NCI-H1092 (cell line): ENCODE measurements at regions not wholly inside any gene's neighbourhood (a gene's known extent, or its start where the extent isn't known, plus 50 kb on each side); places are given as distances from the start of the nearest gene placed in this dataset.
"Not testable (repeated sequence)": the region's sequence is repeated elsewhere in the genome, so short reads cannot be mapped to it uniquely, and the experiment has no call there.

Experiments used
- DNase-seq: peaks from one replicate; lab custom pipeline; 2025; lab: John Stamatoyannopoulos, UW

DNA sequence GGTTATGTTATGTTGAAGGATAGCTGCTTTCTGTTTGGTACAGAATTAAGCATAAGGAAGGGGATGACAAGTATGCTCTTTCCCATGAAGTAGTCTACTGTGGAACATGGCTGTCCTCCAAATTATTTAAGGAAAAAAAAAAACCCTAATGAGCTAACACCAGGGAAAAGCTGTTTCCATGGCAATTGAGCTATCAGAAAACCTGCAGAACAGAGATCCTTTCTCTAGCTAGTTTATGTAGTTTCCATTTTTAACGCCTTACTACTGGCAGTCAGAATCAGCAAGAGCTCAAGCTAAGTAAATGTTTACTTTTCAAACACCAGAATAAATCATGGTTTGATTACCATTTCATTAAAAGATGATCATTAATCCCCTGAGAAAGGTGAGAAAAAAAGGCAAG lies 287.4 kb upstream of the TARS1 start:
- DNase-seq, result no peak

DNA sequence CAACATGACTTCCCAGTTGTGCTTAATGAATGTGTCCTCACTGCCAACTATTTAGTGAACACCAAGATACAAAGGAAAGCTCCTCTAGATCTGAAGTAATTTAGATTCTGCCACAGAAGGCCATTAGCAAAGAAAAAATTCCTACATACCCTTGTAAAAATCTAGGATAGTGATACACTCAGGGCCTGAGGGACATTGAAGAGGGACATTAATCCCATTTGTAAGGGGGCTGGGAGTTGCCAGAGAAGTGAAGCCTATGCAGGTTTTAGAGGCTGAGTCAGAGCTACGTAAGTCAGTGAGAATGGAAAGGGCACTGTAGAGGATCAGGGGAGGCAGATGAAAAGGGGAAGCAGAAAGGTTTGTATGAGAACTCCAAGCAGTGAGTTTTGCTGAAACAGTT lies 286.9 kb upstream of the TARS1 start:
- no peak for DNase-seq

DNA sequence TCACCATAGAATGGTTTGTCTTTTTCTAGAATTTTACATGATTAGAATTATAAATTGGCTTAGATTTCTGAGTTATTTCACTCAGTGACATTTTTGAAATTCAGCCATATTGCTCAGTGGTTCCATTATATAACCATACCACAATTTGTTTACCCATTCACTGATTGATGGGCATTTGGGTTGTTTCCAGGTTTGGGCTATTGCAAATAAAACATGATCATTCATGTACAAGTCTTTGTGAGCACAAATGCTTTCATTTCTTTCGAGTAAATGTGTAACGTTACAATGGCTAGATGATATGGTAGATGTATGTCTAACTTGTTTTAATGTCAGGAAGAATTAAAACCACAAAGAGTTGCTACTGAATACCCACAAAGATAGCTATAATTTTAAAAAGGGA lies 279.9 kb upstream of the TARS1 start:
- no peak for DNase-seq

DNA sequence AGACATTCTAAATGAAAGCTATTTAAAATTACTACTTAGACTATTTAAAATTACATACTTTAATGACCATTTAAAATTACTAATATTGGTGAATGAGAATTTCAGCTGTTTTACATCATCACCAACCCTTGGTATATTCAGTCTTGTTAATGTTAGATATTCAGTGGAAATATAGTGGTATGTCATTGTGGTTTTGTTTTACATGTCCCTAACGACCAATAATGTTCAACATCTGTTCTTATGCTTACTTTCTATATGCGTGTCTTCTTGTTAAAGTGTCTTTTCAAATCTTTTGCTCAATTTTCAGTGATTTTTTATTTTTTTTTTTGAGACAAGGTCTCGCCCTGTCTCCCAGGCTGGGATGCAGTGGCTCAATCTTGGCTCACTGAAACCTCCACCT lies 279.3 kb upstream of the TARS1 start:
- no peak for DNase-seq

DNA sequence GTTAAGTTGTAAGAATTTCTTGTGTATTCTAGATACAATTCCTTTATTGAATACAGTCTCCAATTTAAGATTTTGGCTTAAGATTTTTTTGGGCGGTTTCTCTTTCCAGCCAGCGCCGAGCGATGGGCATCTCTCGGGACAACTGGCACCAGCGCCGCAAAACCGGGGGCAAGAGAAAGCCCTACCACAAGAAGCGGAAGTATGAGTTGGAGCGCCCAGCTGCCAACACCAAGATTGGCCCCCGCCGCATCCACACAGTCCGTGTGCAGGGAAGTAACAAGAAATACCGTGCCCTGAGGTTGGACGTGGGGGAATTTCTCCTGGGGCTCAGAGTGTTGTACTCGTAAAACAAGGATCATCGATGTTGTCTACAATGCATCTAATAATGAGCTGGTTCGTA lies 278.7 kb upstream of the TARS1 start:
- no peak for DNase-seq

DNA sequence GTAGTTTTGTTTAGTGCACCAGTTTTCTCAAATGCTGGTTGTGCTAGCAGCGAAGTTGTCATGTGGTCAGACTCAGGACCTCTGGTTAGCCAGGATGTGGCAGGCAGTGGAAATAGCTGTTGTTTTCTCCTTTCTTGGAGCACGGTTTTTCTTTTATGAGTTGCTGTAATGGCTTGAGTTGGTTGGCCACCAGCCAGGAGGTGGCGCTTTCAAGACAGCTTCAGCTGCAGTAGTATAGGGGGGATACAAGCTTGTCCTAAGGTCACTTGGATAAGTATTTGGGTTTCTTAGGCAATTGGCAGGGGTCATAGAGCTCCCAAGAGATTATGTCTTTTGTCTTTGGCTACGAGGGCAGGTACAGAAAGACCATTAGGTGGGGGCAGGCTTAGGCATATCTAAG lies 274.2 kb upstream of the TARS1 start:
- DNase-seq, result no peak

DNA sequence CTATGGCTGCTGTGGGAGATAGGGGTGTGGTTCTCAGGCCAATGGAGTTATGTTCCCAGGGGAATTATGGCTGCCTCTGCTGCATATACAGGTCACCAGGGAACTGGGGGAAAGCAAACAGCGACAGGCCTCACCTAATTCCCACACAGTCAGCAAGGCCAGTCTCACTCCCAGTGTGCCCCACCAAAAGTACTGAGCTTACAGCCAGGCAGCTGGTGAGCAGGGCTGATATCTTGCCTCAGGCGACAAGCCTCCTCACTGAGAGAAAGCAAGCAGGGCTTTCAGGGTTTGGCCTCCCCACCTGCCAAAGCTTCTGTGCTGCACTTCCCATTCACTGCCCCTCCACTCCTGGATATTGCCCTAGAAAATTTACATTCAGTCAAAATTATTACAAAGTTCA lies 273.8 kb upstream of the TARS1 start:
- no peak for DNase-seq

DNA sequence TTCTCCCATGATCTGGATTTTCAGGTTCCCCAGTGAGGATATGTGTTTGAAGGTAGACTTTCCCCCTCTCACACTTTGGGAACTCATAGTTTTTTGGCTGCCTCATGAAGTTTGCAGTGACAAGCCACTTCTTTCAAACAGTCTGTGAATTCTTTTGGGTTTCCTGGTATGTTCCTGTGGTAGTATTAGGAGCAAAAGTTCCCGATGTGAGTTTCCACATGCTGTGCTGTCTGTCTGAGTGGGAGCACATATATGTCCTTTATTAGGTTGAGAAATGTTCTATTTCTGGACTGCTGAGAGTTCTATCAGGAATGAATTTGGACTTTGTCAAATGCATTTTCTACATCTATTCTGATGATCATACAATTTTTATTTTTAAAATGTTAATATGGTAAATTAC lies 273.2 kb upstream of the TARS1 start:
- DNase-seq, result no peak

DNA sequence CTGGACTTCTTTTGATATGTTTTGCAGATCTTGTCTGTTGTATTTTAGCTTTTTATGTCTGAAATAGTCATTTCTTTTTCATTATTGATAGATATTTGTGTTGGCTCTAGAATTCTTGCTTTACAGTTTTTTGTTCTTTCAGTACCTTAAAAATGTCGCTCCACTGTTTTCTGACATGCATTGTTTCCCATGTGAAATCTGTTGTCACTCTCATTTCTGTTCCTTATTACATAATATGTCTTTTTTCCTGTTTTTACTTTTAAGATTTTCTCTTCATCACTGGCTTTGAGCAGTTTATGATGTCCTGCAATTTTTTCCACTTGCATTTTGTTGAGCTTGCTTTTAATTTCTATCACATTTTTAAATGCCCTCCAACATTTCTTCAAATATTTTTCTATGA lies 270.4 kb upstream of the TARS1 start:
- no peak for DNase-seq

DNA sequence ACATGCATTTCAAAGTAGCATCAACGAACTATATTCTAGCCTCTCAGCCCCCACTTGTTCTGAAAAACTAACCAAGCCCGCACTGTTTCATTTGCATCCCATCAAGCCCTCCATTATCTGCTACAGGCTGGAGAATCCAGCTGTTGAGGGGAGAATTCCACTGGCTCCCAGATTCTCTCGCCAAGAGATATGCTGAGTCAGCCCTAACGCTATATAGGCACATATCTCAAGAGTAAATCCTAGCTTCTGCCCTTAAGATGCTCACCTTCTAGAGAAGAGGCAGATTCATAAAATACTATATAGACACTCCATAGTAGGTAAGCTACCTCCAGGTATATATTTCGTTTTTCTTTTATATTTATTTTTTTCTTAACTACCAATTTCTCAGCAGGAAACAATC lies 266.4 kb upstream of the TARS1 start:
- no peak for DNase-seq

DNA sequence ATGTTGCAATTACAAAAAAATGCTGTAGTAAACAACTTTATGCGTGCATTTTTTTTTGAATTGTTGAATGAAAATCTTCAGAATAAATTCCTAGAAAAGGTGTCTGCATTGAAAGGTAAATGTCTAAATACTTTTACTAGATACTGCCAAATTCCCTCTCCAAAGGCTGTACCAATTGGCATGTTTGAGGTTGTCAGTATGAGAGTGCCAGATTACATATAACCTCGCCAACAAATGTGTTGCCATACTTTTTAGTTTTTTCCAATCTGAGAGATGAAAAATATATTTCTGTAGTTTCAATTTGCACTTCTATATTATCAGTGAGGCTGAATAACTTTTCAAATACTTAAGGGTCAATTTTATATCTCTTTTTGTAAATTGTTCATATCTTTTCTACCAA lies 261.5 kb upstream of the TARS1 start:
- DNase-seq, result no peak

DNA sequence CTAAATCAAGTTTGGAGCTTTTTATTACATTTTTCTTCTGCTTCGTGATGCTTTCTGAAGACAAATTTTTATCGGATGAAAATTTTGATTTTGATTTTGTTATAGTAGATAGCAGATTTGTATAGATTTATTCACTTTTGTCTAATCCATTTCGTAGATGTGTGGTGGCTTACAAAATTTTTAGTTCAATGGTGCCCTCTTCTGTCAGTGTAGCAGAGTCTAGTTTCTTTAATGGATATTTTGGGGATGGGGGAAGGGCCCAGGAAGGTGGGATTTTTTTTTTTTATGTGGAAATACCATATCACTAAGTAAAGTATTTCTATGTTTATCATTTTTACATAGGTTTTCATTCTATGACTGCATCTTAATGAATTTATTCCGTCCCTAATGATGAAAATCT lies 259.9 kb upstream of the TARS1 start:
- no peak for DNase-seq

DNA sequence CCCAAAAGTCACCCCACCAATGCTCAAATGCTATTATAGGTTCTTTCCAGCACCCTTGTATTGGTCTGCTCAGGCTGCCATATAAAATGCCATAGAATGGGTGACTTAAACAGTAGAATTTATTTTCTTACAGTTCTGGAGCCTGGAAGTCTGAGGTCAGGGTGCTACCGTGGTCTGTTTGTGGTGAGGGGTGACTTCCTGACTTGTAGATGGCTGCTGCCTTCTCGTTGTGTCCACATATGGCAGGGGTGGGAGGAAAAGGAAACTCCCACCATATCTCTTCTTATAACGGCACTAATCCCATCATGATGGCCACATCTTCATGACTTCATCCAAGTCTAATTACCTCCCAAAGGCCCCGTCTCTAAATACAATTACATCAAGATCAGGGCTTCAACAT lies 257.8 kb upstream of the TARS1 start:
- DNase-seq, result no peak

DNA sequence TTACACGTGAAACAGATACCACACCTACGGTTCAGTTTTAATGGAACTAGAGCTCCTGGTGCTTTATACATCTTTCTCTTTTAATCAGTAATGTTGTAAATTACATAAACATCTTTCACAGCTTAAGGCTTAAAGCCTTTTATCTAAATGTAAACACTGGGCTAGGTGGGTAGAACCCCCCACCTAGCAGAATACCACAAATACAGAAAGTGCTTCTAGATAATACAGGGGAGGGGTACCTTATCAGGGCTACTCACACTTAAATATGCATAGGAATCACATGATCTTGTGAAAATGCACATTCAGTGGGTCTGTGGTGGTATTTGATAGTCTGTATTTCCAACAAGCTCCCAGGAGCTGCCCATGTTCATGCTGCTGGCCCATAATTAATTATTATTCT lies 256.4 kb upstream of the TARS1 start:
- DNase-seq, result no peak

DNA sequence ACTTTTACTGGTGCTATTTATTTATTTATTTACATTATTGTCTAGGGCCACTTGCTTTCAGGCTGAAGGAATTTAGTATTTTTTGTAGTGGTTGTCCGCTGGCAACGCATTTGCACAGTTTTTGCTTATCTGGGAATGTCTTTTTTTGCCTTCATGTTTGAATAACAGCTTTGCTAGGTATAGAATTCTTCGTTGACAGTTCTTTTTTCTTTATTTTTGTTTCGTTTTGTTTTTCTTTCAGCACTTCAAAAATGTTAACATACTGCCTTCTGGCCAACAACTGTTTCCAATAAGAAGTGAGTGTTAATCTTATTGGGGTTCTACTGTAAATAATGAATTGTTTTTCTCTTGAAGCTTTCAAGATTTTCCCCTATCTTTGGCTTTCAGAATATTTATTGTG lies 252.7 kb upstream of the TARS1 start:
- DNase-seq, result no peak

DNA sequence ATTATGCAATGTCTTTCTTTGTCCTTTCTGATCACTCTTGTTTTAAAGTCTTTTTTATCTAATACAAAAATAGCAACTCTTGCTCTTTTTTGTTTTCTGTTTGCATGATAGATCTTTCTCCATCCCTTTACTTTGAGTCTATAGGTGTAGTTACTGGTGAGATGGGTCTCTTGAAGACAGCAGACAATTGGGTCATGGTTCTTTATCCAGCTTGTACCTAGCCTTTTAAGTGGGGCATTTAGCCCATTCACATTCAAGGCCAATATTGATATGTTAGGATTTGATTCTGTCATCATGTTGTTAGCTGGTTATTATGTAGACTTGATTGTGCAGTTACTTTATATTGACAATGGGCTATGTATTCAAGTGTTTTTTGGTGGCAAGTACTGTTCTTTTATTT lies 245.9 kb upstream of the TARS1 start:
- DNase-seq, result no peak

DNA sequence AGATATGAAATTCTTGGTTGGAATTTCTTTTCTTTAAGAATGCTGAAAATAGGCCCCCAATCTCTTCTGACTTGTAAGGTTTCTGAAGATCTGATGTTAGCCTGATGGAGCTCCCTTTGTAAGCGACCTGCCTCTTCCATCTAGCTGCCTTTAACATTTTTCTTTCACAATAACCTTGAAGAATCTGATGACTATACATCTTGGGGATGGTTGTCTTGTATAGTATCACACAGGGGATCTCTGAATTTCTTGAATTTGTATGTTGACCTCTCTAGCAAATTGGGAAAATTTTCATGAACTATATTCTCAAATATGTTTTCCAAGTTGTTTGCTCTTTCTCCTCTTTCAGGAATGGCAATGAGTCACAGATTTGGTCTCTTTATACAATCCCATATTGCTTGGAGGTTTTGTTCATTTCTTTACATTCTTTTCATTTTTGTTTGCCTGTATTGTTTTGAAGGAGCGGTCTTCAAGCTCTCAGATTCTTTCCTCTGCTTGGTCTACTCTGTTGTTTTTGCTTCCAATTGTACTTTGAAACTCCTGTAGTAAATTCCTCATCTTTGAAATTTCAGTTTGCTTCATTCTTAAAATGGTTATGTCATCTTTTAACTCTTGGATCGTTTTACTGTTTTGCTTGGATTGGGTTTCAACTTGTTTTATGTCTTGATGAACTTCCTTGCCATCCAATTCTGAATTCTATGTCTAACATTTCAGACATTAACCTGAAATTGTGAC lies 245.2 kb upstream of the TARS1 start:
- no peak for DNase-seq

DNA sequence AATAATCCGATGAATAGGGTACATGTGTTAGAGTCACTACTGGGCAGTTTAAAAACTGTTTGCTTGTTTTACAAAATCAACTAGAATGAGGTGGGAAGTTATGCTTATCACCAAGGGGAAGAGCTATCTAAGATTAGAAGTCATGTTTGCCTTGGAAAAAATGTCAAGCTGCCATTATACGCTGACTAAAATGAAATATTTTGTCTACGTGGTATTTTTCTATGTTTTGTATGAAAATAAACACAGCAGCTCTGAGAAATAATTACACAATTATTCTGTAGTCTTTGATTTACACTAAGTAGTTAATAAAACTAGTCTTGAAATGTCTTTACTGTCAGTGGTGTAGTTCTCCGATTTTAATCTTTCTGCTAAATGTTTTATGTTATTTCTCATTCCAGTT lies 241.9 kb upstream of the TARS1 start:
- no peak for DNase-seq

DNA sequence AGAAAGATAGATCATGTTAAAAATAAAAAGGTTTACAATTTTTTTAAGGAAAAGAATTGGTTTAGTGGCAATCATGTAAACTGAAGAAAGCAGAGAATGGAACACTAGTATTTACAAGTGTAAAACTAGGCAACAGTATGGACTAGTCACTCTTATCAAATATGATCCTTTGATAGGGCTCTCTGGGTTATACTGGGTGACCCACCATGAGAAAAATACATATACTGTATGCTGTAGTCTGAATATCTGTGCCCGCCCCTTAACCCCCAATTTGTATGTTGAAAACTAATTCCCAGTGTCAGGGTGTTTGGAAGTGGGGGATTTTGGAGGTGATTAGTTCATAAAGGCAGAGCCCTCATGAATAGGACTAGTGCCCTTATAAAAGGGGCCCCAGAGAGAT lies 236.8 kb upstream of the TARS1 start:
- DNase-seq, result no peak

DNA sequence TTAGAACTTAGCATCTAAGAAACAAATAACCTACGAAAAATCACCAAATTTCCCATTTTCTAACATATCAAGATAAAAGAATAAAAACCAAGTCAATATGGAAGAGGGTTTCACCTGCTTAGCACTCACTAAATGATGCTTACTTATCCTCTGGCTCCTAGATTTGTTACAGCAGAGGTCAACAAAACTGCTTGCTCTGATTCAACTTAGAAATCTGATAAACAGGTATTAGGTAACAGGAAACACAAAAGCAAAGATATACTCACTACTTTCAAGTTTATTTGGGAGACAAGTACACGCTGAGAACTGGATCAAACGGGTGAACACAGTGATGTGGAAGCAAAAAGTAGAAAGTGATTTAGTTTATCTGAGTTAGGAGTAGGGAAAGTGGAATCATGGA lies 235.7 kb upstream of the TARS1 start:
- DNase-seq, result no peak

DNA sequence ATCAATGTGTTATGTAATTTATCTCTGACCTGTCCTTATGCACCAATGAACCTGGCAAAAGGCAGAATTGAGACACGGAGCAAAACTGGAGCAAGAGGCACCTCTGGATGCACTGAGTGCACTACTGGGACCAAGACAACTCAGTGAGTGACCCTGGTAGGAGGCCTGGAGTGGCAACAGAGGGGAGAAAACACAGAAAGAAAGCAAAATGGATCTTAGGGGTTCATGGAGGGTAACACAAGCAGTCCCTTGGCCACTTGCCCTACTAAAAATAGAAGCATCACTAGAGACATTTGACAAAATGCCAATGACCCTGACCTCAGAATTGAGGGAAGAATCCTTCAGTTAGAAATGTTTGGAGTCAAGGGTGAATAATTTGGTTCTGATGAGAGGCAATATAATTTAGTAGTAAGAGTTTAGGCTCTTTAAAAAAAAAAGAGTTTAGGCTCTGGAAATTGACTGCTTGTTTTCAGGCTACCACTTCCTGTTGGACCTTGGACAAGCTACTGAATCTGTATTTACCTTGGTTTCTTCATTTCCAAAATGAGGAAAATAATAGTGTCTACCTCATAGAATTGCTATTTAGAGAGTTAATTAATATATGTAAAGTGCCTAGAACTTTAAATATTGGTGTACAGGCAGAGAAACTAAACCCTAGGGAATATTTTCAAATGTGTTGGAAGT lies 234.9 kb upstream of the TARS1 start:
- no peak for DNase-seq

DNA sequence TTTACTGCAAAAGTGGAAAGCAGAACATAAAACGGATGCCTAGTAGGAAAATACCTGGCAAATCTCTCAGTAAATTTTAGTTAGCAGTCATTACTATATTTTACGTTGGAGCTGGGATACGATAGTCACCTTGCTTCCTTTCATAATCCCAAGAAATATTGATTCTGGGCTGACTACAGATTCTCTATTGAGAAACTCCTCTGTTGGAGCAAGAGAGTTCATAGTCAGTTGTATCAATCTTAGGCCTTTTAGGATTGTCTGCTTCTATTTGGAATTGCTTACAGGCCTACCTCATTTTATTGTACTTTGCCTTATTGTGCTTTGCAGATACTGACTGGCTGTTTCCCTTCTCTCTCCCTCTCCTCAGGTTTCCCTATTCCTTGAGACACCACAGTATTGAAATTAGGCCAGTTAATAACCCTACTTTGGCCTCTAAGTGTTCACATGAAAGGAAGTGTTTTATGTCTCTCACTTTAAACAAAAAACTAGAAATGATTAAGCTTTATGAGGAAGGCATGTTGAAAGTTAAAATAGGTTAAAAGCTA lies 233.7 kb upstream of the TARS1 start:
- no peak for DNase-seq

DNA sequence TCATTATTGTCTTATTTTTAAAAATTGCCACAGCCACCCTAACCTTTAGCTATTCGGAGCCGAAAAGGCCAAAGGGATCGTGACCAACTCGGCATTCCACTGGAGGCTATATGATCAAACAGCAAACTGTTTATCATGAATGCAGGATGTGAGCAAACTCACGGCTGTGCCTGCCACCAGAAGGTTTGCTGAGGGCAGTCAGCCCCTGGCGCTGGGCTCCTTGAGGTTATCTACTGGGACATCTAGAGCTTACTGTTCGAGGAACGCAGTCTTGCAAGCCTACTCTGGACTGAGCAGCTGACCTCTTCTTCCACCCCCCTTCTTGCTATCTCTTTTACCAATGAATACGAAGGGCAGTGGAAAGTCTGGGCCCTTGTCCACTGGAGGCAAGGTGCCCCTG lies 231.5 kb upstream of the TARS1 start:
- DNase-seq, result no peak

DNA sequence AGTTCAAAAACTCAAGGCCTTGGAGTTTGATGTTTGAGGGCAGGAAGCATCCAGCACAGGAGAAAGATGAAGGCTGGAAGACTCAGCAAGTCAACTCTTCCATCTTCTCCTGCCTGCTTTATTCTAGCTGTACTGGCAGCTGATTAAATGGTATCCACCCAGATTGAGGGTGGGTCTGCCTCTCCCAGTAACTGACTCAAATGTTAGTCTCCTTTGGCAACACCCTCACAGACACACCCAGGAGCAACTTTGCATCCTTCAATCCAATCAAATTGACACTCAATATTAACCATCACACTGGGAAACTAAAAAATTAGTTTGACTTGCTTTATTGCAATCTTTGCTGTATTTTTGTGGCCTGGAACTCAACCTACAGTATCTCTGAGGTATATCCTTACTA lies 230.5 kb upstream of the TARS1 start:
- not testable (repeated sequence) for DNase-seq
